Fibroblast of the aortic adventitia (primary cell): ENCODE measurements at regions not wholly inside any gene's neighbourhood (a gene's known extent, or its start where the extent isn't known, plus 50 kb on each side); places are given as distances from the start of the nearest gene placed in this dataset.

Experiments used
- DNase-seq: peaks from one replicate; pipeline ENCODE4 v3.0.0-alpha.2; 2010; ENCODE audit warnings: low read depth
- H3K4me3 ChIP-seq: 2 replicates; pipeline ENCODE4 v1.5.1; 2011; ENCODE audit warnings: low read depth, mild to moderate bottlenecking, control low read depth, low read length, moderate library complexity
- TF ChIP-seq, protein P1 (sequence below): IDR thresholded peaks from 2 replicates; pipeline ENCODE4 v1.5.1; 2011; ENCODE audit warnings: mild to moderate bottlenecking, low read length, control low read depth, inconsistent platforms; ENCODE audit not compliant: insufficient read depth

DNA sequence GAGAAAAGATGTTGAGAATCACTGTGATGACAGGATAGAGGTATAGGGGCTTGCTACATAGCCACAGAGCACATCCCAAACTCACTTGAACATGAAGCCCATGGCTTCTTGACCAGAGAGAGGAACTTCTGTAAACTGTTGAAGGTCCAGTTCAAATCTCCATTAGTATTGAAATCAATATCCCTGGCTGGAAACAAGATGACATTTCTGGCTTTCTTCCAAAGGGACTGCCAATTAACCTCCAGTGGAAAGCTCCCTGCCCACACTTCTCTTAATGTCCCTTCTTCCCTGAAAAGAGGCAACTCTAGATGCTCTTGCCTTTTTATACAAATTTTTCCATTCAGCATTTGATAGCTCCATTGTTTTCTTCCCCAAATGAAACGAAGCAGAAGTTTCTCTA, 612.1 kb downstream of the EBF1 start:
- TF ChIP-seq, protein P1, sequence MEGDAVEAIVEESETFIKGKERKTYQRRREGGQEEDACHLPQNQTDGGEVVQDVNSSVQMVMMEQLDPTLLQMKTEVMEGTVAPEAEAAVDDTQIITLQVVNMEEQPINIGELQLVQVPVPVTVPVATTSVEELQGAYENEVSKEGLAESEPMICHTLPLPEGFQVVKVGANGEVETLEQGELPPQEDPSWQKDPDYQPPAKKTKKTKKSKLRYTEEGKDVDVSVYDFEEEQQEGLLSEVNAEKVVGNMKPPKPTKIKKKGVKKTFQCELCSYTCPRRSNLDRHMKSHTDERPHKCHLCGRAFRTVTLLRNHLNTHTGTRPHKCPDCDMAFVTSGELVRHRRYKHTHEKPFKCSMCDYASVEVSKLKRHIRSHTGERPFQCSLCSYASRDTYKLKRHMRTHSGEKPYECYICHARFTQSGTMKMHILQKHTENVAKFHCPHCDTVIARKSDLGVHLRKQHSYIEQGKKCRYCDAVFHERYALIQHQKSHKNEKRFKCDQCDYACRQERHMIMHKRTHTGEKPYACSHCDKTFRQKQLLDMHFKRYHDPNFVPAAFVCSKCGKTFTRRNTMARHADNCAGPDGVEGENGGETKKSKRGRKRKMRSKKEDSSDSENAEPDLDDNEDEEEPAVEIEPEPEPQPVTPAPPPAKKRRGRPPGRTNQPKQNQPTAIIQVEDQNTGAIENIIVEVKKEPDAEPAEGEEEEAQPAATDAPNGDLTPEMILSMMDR, result no peak
- no peak overlapping the region for H3K4me3 ChIP-seq
- no peak for DNase-seq

DNA sequence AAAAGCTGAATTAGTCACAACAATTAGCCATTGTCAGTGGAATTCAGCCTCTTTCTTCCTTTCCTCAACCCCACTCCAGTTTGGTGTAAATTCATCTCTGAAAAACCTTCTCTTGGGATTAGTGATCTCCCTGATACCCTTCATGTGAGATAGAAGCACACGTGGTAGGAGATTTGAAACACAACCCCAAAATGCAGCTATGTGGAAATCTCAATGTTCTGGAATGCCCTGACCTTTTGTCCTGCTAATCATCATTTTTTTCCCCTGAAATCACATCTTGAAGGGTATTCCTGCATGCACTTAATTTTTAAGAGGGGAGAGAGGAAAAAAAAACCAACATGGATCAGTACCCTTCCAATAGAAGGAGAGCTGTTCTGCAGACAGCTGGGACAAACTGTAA, 612.6 kb downstream of the EBF1 start:
- TF ChIP-seq, protein P1, result no peak

DNA sequence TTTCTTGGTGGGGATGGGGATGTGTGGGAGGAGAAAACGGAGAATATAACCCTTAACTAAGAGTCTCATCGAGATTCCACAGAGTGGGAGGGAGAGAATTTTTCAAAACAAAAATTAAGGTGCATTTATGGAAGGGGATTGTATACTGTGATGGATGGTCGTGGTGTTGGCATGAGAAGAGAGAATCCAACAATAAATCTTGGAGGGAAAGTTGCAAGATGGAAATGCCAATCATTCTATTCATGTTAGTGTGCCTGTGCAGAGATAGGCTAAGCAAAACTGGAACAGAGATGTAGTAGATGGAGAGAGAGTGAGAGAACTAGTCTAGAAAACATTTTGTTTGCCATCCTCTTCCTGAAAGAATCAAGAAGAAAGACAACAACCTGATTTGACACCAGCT, 613.1 kb downstream of the EBF1 start:
- TF ChIP-seq, protein P1, result no peak
- H3K4me3 ChIP-seq, result no peak overlapping the region
- no peak for DNase-seq

More for the DNA sequence above, 612.6 kb downstream of the EBF1 start:
- no peak for DNase-seq
- H3K4me3 ChIP-seq, result no peak overlapping the region

DNA sequence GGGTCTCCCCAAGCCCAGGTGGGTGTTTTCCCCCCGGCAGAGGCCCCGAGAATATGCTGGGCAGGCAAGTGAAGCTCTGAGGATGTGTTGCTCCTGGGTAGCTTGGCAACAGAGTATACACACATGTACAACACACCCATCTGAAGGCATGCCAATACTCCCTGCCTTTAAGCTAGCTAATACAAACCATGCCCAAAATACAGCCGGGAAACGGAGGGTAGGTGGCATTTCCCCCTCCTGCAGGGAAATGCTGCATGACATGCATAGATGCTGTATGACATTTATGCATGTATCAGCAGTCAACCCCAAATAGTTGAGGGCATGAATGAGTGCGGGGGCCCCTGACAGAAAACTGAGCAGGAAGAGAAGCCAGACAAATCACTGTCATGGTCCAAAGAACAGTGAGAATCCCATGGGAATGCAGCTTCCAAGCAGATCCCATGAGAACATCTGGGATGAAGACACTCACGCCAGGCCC, 614.1 kb downstream of the EBF1 start:
- TF ChIP-seq, protein P1, result no peak
- peak; percentile 60 for DNase-seq
- H3K4me3 ChIP-seq, result no peak overlapping the region

DNA sequence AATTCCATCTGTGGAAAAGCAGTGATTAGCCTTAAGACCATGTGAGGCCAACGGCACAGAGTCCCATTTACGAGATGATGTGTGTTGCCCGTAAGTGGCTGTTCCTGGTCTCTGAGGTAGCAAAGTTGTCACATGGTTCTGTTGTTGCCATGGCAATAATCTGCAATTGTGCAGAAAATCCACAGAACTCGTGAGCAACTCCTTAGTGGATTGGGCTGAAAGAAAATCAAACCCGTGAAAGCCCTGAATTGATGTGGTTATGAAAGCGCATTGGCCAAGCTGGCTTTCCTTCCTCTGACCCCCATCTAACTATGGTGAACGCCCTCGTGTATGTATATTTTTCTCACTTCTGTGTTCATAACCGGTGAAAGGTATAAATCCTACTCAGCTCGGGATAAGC, 614.7 kb downstream of the EBF1 start:
- H3K4me3 ChIP-seq, result no peak overlapping the region
- peak; percentile 26 for DNase-seq
- TF ChIP-seq, protein P1, result no peak

DNA sequence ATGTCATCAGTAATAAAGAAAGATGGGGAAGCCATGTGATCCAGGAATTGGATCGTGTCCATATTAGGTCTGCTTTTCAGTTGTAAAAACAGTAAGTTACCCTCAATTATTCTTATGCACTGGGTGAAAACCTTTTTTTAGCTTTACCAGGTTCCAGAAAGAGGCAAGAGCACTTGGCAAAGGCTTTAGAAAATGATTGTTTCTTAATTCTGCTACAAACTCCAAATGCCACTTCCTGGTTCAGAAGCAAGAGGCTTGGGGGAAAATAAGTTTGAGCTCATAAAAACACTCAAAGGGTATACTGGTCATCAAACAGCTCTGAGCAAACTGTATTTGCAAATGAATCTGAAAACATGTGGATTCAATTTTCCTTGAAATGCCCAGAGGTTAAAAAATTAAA, 615.6 kb downstream of the EBF1 start:
- DNase-seq, result peak; percentile 39
- TF ChIP-seq, protein P1, result no peak
- H3K4me3 ChIP-seq, result no peak overlapping the region

DNA sequence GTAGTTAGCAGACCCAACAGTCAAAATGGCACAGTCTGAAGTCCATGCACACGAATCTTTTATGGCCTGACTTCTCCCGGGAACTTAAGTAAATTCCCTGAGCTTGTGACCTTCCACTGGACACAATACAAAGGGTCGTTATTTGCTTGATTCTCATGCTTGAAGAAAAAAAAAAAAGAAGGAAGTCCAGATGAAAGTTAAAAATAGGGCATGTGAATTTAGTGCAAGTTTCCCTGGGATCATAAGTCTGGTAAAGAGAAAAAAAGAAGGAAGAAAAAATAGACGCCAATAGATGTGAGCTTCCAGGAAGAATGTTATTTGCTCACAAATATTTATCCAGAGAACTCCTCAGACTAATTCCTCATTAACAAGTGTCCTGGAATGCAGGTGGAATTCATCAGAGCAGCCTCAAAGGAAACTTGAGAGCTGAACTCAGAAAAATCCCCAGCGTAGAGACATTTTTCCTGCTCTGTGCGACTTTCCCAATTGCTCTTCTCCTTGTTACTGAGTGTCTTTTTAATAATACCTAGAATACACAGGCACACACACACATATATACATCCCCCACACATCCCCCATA, 616.3 kb downstream of the EBF1 start:
- no peak for DNase-seq
- no peak overlapping the region for H3K4me3 ChIP-seq
- TF ChIP-seq, protein P1, result no peak
